K562 (cell line): ENCODE measurements at regions not wholly inside any gene's neighbourhood (a gene's known extent, or its start where the extent isn't known, plus 50 kb on each side); places are given as distances from the start of the nearest gene placed in this dataset.

ENCODE experiments used
- ATAC-seq: fragments of 200-7000 bp; cut with Tn5 transposase; 3 replicates; pipeline ENCODE4 v1.9.1; 2020; ENCODE audit warnings: moderate library complexity
- BruUV-seq: library from RNA; stranded (reverse); fragments of 400-500 nt; replicated peaks from 2 replicates; lab custom pipeline; 2021; lab: Mats Ljungman, UMichigan
- CTCF ChIA-PET: fragments of 300-600 bp; formaldehyde crosslinking; extraction: SDS; loops from one replicate; lab custom pipeline; 2021; ENCODE audit warnings: low intra/inter-chr PET ratio; lab: Yijun Ruan, JAX
- POLR2A ChIA-PET: fragments of 300-600, 350-650 bp; sonication (Branson Sonifier 250); formaldehyde crosslinking; extraction: SDS; loops from one replicate; lab custom pipeline; 2021; ENCODE audit warnings: antibody characterized with exemption, inconsistent platforms; lab: Yijun Ruan, JAX
- DNase-seq, 4 experiments: peaks; one replicate each; pipeline versions ENCODE4 v3.0.0 to v3.0.0-alpha.2; 2011 to 2018; ENCODE audit warnings: low spot score in 3 of 4, mixed read lengths in 3 of 4; ENCODE audit errors: extremely low read depth in 1 of 4
- FAIRE-seq: peaks from 2 replicates; lab custom pipeline; 2011; peaks lifted over from hg19 to GRCh38; lab: Jason Lieb, UNC
- H2AFZ ChIP-seq: 2 replicates; pipeline ENCODE4 v1.6.0; 2011; ENCODE audit warnings: low read depth, low read length, control low read depth, inconsistent platforms
- H3K27ac ChIP-seq: fragments of 200-600 bp; 3 replicates; pipeline ENCODE4 v1.8.0; 2011; ENCODE audit warnings: low read depth, mild to moderate bottlenecking, control low read depth, inconsistent platforms, low read length, moderate library complexity, mixed read lengths; ENCODE audit errors: extremely low read depth
- H3K27me3 ChIP-seq, 2 experiments: fragments of 300-600 bp in 1 of 2; 2 replicates in 1 of 2; 3 replicates in 1 of 2; pipeline versions ENCODE4 v1.6.0 to v1.8.0; 2011; ENCODE audit warnings: inconsistent platforms in 2 of 2, low read length in 2 of 2, mild to moderate bottlenecking in 1 of 2, mixed read lengths in 1 of 2, moderate library complexity in 1 of 2; ENCODE audit not compliant: control insufficient read depth in 2 of 2, insufficient read depth in 2 of 2
- H3K36me3 ChIP-seq: fragments of 300-600 bp; 3 replicates; pipeline ENCODE4 v1.8.0; 2011; ENCODE audit warnings: mild to moderate bottlenecking, low read length, inconsistent platforms; ENCODE audit not compliant: control insufficient read depth, insufficient read depth
- H3K4me1 ChIP-seq, 2 experiments: fragments of 200-600 bp in 1 of 2; replicated peaks in 1 of 2; 2 replicates in 1 of 2; 3 replicates in 1 of 2; pipeline versions ENCODE4 v1.5.1 to v1.8.0; 2011; ENCODE audit warnings: inconsistent platforms in 2 of 2, low read length in 2 of 2, mild to moderate bottlenecking in 1 of 2, mixed read lengths in 1 of 2, moderate library complexity in 1 of 2; ENCODE audit not compliant: control insufficient read depth in 2 of 2, insufficient read depth in 2 of 2
- H3K4me2 ChIP-seq: 2 replicates; pipeline ENCODE4 v1.6.1; 2011; ENCODE audit warnings: low read length, control low read depth, inconsistent platforms, mixed read lengths; ENCODE audit not compliant: insufficient read depth
- H3K4me3 ChIP-seq: fragments of 200-600 bp; sonication (generic), shearing (Covaris generic); 2 replicates; pipeline ENCODE4 v1.5.1; 2016; ENCODE audit warnings: control low read depth, inconsistent platforms
- H3K79me2 ChIP-seq: fragments of 200-600 bp; 3 replicates; pipeline ENCODE4 v1.8.0; 2011; ENCODE audit warnings: low read length, inconsistent platforms; ENCODE audit not compliant: control insufficient read depth, insufficient read depth
- H3K9ac ChIP-seq, 2 experiments: 2 replicates each; pipeline versions ENCODE4 v1.6.0 to v1.6.1; 2011; ENCODE audit warnings: low read depth in 2 of 2, low read length in 2 of 2, control low read depth in 1 of 2, inconsistent platforms in 1 of 2, mild to moderate bottlenecking in 1 of 2, mixed read lengths in 1 of 2; ENCODE audit not compliant: insufficient read depth in 1 of 2
- H3K9me1 ChIP-seq: one replicate; pipeline ENCODE4 v1.6.0; 2011; ENCODE audit warnings: inconsistent platforms, mild to moderate bottlenecking, low read length, moderate library complexity; ENCODE audit not compliant: control insufficient read depth, insufficient read depth
- H3K9me3 ChIP-seq: replicated peaks from 2 replicates; pipeline ENCODE4 v1.5.1; 2011; ENCODE audit warnings: low read depth, low read length, inconsistent platforms; ENCODE audit not compliant: control insufficient read depth, insufficient read depth
- H4K20me1 ChIP-seq: replicated peaks from 2 replicates; pipeline ENCODE4 v1.6.1; 2011; ENCODE audit warnings: low read length, inconsistent platforms, mixed read lengths; ENCODE audit not compliant: control insufficient read depth, insufficient read depth
- ESRRB ChIP-seq: fragments of 250-450 bp; sonication (Bioruptor Pico); IDR thresholded peaks from 2 replicates; pipeline ENCODE4 v1.5.0; 2020; ENCODE audit warnings: mild to moderate bottlenecking, moderate library complexity, borderline replicate concordance
- HMGN3 ChIP-seq: IDR thresholded peaks from 2 replicates; pipeline ENCODE4 v1.6.1; 2011; ENCODE audit warnings: borderline replicate concordance, low read depth, mild to moderate bottlenecking, mixed read lengths, low read length; ENCODE audit not compliant: insufficient read length; ENCODE audit errors: extremely low read depth
- SMARCA5 ChIP-seq: fragments of 450-650 bp; IDR thresholded peaks from 2 replicates; pipeline ENCODE4 v1.6.1; 2016
- ZNF584 ChIP-seq: fragments of 200-800 bp; sonication (Bioruptor generic); IDR thresholded peaks from 2 replicates; pipeline ENCODE4 v1.6.1; 2016; ENCODE audit warnings: low read depth, mild to moderate bottlenecking, missing genetic modification characterization, missing compliant biosample characterization
- ZNF696 ChIP-seq: fragments of 250-450 bp; sonication (Bioruptor Pico); conservative IDR thresholded peaks from 2 replicates; pipeline ENCODE4 v1.4.0; 2020; ENCODE audit warnings: mild to moderate bottlenecking, moderate library complexity
- WGBS: fragments of 100-300 bp; shearing (Covaris generic); methylation state at CpG from one replicate; pipeline ENCODE4 v1.1.6; 2016; ENCODE audit warnings: low coverage, mixed read lengths; ENCODE audit not compliant: insufficient coverage; ENCODE audit errors: missing lambda C conversion rate; 5-methylcytosine and 5-hydroxymethylcytosine counted together
- in situ Hi-C: fragments of 300-500 bp; cut with MboI; formaldehyde crosslinking; loops from 4 replicates; pipeline ENCODE4 v1.15.0; 2018; ENCODE audit warnings: inconsistent platforms, mixed read lengths
- intact Hi-C: fragments of 100-400 bp; cut with micrococcal nuclease; formaldehyde crosslinking; loops from 2 replicates; pipeline ENCODE4 v1.14.2; 2022
- TF ChIP-seq, protein P1 (sequence below): sonication (generic); formaldehyde crosslinking; IDR thresholded peaks from 2 replicates; pipeline ENCODE4 v1.8.1; 2023; ENCODE audit warnings: mild to moderate bottlenecking, missing genetic modification reagents
- TF ChIP-seq, protein P2 (sequence below): fragments of 450-650 bp; formaldehyde crosslinking; IDR thresholded peaks from 2 replicates; pipeline ENCODE4 v1.4.0; 2020; ENCODE audit warnings: mild to moderate bottlenecking, moderate library complexity
- TF ChIP-seq, protein P3 (sequence below): fragments of 450-650 bp; formaldehyde crosslinking; IDR thresholded peaks from 2 replicates; pipeline ENCODE4 v1.4.0; 2020; ENCODE audit warnings: mild to moderate bottlenecking, moderate library complexity

DNA sequence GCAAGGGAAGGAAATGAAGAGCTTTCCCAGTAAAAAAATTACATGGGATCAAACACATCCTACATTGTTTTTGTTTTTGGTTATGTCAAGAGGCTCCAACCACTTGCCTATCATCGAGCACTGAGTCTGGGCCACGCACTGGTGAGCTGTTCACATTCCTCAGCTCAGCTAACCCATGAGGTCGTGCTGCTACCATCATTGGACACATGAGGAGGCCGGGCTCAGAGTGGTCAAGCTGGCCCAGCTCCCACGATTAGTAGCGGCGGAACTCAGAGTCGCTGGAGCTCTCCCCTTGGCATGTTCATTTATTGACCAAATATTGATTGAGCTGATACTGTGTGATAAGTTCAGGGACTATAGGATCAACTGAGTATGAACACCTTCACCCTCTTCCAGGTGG lies 164.9 kb downstream of the CDH26 start:
- Histone ChIP-seq H3K9me3 (no peaks in the 10 kb centered on the region), H3K36me3 (no peaks in the 10 kb centered on the region), H3K4me1 (no peaks in the 10 kb centered on the region), H3K9ac (no peak overlapping the region), H4K20me1 (no peaks in the 10 kb centered on the region; the same call in 1 of the 2 replicates), H3K27ac (no peak overlapping the region), H3K79me2 (no peaks in the 10 kb centered on the region), H3K4me3 (no peak overlapping the region), H3K27me3 (peaks cover 3 to 21% of the 10 kb centered on the region in 2 experiments; a peak in 3 of 5 replicates)
- WGBS, result 0% methylated on average over 8 of the region's 8 CpGs
- no peak for FAIRE-seq
- DNase-seq, result no peak
- no TSS peak for BruUV-seq
- intact Hi-C loops, result no loop called here
- no peak for TF ChIP-seq ZNF696 (CRISPR knock-in tag)
- TF ChIP-seq SMARCA5, result no peak
- no peak for TF ChIP-seq HMGN3
- TF ChIP-seq ZNF584, result no peak
- TF ChIP-seq, protein P1, sequence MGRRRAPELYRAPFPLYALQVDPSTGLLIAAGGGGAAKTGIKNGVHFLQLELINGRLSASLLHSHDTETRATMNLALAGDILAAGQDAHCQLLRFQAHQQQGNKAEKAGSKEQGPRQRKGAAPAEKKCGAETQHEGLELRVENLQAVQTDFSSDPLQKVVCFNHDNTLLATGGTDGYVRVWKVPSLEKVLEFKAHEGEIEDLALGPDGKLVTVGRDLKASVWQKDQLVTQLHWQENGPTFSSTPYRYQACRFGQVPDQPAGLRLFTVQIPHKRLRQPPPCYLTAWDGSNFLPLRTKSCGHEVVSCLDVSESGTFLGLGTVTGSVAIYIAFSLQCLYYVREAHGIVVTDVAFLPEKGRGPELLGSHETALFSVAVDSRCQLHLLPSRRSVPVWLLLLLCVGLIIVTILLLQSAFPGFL (CRISPR knock-in tag), result no peak
- TF ChIP-seq, protein P2, sequence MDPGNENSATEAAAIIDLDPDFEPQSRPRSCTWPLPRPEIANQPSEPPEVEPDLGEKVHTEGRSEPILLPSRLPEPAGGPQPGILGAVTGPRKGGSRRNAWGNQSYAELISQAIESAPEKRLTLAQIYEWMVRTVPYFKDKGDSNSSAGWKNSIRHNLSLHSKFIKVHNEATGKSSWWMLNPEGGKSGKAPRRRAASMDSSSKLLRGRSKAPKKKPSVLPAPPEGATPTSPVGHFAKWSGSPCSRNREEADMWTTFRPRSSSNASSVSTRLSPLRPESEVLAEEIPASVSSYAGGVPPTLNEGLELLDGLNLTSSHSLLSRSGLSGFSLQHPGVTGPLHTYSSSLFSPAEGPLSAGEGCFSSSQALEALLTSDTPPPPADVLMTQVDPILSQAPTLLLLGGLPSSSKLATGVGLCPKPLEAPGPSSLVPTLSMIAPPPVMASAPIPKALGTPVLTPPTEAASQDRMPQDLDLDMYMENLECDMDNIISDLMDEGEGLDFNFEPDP (CRISPR knock-in tag), result no peak
- TF ChIP-seq, protein P3, sequence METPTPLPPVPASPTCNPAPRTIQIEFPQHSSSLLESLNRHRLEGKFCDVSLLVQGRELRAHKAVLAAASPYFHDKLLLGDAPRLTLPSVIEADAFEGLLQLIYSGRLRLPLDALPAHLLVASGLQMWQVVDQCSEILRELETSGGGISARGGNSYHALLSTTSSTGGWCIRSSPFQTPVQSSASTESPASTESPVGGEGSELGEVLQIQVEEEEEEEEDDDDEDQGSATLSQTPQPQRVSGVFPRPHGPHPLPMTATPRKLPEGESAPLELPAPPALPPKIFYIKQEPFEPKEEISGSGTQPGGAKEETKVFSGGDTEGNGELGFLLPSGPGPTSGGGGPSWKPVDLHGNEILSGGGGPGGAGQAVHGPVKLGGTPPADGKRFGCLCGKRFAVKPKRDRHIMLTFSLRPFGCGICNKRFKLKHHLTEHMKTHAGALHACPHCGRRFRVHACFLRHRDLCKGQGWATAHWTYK (CRISPR knock-in tag), result no peak
- TF ChIP-seq ESRRB, result no peak
- TF ChIP-seq, all 486 proteins: peak for 0
- H2AFZ ChIP-seq, result no peak overlapping the region
- H3K9me1 ChIP-seq, result no peaks in the 10 kb centered on the region
- in situ Hi-C loops, result no loop called here
- no peak for ATAC-seq
- ChIA-PET CTCF (no interaction called here), POLR2A (no interaction called here)
- no peak overlapping the region for H3K4me2 ChIP-seq
